GM12892 (cell line): ENCODE measurements at regions not wholly inside any gene's neighbourhood (a gene's known extent, or its start where the extent isn't known, plus 50 kb on each side); places are given as distances from the start of the nearest gene placed in this dataset.

Experiments used
- POLR2A ChIP-seq: IDR thresholded peaks from 2 replicates; pipeline ENCODE4 v1.6.1; 2011; ENCODE audit warnings: low read depth, low read length, control low read depth
- POLR2AphosphoS5 ChIP-seq: IDR thresholded peaks from 2 replicates; pipeline ENCODE4 v1.6.1; 2011; ENCODE audit warnings: low read depth, low read length, control low read depth

- TF ChIP-seq POLR2A (no peak), POLR2AphosphoS5 (no peak)
Measured at GRCh38 chr12:91785655-91786498, 359.8 kb downstream of the BTG1 start.
